Panc1 (cell line): ENCODE measurements at regions not wholly inside any gene's neighbourhood (a gene's known extent, or its start where the extent isn't known, plus 50 kb on each side); places are given as distances from the start of the nearest gene placed in this dataset.

Experiments used
- POLR2AphosphoS5 ChIP-seq: IDR thresholded peaks from 2 replicates; pipeline ENCODE4 v1.6.1; 2012; ENCODE audit warnings: mild to moderate bottlenecking, low read depth, low read length, moderate library complexity
- SIN3A ChIP-seq: IDR thresholded peaks from 2 replicates; pipeline ENCODE4 v1.6.1; 2012; ENCODE audit warnings: low read depth, mild to moderate bottlenecking, low read length, moderate library complexity, borderline replicate concordance; ENCODE audit not compliant: insufficient read depth
- TF ChIP-seq, protein P1 (sequence below): fragments of 450-650 bp; IDR thresholded peaks from 2 replicates; pipeline ENCODE4 v1.5.1; 2017; ENCODE audit warnings: mild to moderate bottlenecking

DNA sequence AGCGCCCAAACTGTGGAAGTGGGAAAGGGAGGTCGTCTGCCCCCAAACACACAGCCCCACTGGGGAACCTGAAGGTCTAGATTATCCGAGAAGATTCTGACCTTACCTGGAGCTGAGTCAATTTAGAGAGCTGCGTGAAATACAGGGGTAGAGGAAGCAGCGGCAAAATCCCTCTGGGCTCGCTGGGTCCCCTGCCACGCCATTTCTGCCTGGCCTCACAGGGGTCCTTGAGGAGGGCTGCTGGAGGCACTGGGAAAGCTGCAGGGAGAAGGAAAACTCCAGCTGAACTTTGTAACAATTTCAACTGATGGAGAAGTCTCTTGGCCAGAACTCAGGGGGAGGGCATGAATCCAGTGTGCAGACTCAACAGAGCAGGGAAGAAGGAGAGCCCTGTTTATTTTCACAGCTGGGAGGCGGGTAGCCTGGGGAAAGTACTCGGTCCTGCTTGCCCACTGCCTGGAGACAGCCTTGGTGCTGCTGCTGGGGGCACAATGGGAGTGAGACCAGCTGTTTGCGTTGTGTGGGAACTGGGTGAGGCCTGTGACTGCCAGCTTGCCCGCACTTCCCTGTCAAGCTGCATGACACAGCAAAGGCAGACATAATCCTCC, 93.2 kb upstream of the MAPK10 start:
- TF ChIP-seq SIN3A (no peak), POLR2AphosphoS5 (no peak)
- TF ChIP-seq, protein P1, sequence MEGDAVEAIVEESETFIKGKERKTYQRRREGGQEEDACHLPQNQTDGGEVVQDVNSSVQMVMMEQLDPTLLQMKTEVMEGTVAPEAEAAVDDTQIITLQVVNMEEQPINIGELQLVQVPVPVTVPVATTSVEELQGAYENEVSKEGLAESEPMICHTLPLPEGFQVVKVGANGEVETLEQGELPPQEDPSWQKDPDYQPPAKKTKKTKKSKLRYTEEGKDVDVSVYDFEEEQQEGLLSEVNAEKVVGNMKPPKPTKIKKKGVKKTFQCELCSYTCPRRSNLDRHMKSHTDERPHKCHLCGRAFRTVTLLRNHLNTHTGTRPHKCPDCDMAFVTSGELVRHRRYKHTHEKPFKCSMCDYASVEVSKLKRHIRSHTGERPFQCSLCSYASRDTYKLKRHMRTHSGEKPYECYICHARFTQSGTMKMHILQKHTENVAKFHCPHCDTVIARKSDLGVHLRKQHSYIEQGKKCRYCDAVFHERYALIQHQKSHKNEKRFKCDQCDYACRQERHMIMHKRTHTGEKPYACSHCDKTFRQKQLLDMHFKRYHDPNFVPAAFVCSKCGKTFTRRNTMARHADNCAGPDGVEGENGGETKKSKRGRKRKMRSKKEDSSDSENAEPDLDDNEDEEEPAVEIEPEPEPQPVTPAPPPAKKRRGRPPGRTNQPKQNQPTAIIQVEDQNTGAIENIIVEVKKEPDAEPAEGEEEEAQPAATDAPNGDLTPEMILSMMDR = no peak
